Eye (tissue), 1 donor: ENCODE measurements at regions not wholly inside any gene's neighbourhood (a gene's known extent, or its start where the extent isn't known, plus 50 kb on each side); places are given as distances from the start of the nearest gene placed in this dataset.

Experiments used
- DNase-seq: peaks from one replicate; pipeline ENCODE4 v3.0.0-alpha.2; 2015

GRCh38 chr1:191943684-191944083 is 214.6 kb upstream of the RGS18 start:
- no peak for DNase-seq

GRCh38 chr1:191953526-191953925 is 204.7 kb upstream of the RGS18 start:
- DNase-seq, result no peak

GRCh38 chr1:191959856-191960255 is 198.4 kb upstream of the RGS18 start:
- no peak for DNase-seq

- DNase-seq, result no peak
Observed at GRCh38 chr1:191963286-191963685, 195.0 kb upstream of the RGS18 start.

GRCh38 chr1:191963781-191964455 is 194.3 kb upstream of the RGS18 start:
- no peak for DNase-seq

GRCh38 chr1:191969290-191969689 is 189.0 kb upstream of the RGS18 start:
- DNase-seq, result no peak

GRCh38 chr1:191970116-191970515 is 188.1 kb upstream of the RGS18 start:
- DNase-seq, result no peak

GRCh38 chr1:191971447-191971846 is 186.8 kb upstream of the RGS18 start:
- DNase-seq, result no peak

- no peak for DNase-seq
Observed at GRCh38 chr1:191974004-191974403, 184.3 kb upstream of the RGS18 start.

GRCh38 chr1:191977874-191978506 is 180.3 kb upstream of the RGS18 start:
- no peak for DNase-seq

- DNase-seq, result no peak
Observed at GRCh38 chr1:191984856-191985255, 173.4 kb upstream of the RGS18 start.

- no peak for DNase-seq
Observed at GRCh38 chr1:191992118-191992517, 166.1 kb upstream of the RGS18 start.

GRCh38 chr1:191993549-191993948 is 164.7 kb upstream of the RGS18 start:
- no peak for DNase-seq

GRCh38 chr1:192002063-192002462 is 156.2 kb upstream of the RGS18 start:
- DNase-seq, result peak; percentile 31

GRCh38 chr1:192003295-192004077 is 154.8 kb upstream of the RGS18 start:
- peak; percentile 44 for DNase-seq

GRCh38 chr1:192005976-192006375 is 152.3 kb upstream of the RGS18 start:
- no peak for DNase-seq

GRCh38 chr1:192008281-192008825 is 149.9 kb upstream of the RGS18 start:
- DNase-seq, result no peak

- no peak for DNase-seq
Observed at GRCh38 chr1:192010406-192010805, 147.9 kb upstream of the RGS18 start.

GRCh38 chr1:192011525-192011924 is 146.7 kb upstream of the RGS18 start:
- no peak for DNase-seq

- no peak for DNase-seq
Observed at GRCh38 chr1:192022827-192023226, 135.4 kb upstream of the RGS18 start.

- DNase-seq, result no peak
Observed at GRCh38 chr1:192024881-192025280, 133.4 kb upstream of the RGS18 start.

GRCh38 chr1:192038567-192038966 is 119.7 kb upstream of the RGS18 start:
- DNase-seq, result no peak

- DNase-seq, result peak; percentile 22
Observed at GRCh38 chr1:192045131-192045530, 113.1 kb upstream of the RGS18 start.

GRCh38 chr1:192053531-192053971 is 104.7 kb upstream of the RGS18 start:
- DNase-seq, result peak; percentile 8
